Adrenal gland (tissue), 9 donors: ENCODE measurements at regions not wholly inside any gene's neighbourhood (a gene's known extent, or its start where the extent isn't known, plus 50 kb on each side); places are given as distances from the start of the nearest gene placed in this dataset.

Source experiments
- DNase-seq, 7 donors: peaks; one replicate each; pipeline ENCODE4 v3.0.0-alpha.2; 2019 to 2020
- H3K27ac ChIP-seq, 5 donors: fragments of 200-600 bp; sonication (generic) in 4 of 5; 1 replicate in 3 of 5; 2 replicates in 2 of 5; pipeline versions ENCODE4 v1.5.1 to v1.8.0; 2016 to 2020; ENCODE audit warnings: mild to moderate bottlenecking in 1 of 5
- H3K27me3 ChIP-seq: fragments of 200-600 bp; 2 replicates; pipeline ENCODE4 v1.8.0; 2021
- H3K36me3 ChIP-seq, 2 donors: fragments of 200-600 bp; replicated peaks in 1 of 2; 1 replicate in 1 of 2; 2 replicates in 1 of 2; pipeline versions ENCODE4 v1.5.1 to v1.8.0; 2018 to 2022
- H3K4me1 ChIP-seq, 2 donors: fragments of 200-600 bp; replicated peaks in 1 of 2; 1 replicate in 1 of 2; 2 replicates in 1 of 2; pipeline versions ENCODE4 v1.5.1 to v1.8.0; 2018 to 2021
- H3K4me3 ChIP-seq, 4 donors: fragments of 200-600 bp; sonication (generic) in 3 of 4; one replicate each; pipeline ENCODE4 v1.5.1; 2016 to 2018
- H3K9me3 ChIP-seq, 3 donors: fragments of 200-600 bp; sonication (generic) in 1 of 3; replicated peaks in 1 of 3; 1 replicate in 2 of 3; 2 replicates in 1 of 3; pipeline versions ENCODE4 v1.5.1 to v1.8.0; 2016 to 2021
- CTCF ChIP-seq, 6 experiments: fragments of 450-650 bp in 4 of 6; fragments of 200-600 bp in 2 of 6; sonication (generic) in 1 of 6; IDR thresholded peaks; 1 replicate in 5 of 6; 2 replicates in 1 of 6; pipeline versions ENCODE4 v1.5.1 to v1.8.0; 2016 to 2021; ENCODE audit warnings: antibody characterized with exemption in 6 of 6, mild to moderate bottlenecking in 2 of 6, moderate library complexity in 1 of 6
- POLR2A ChIP-seq, 2 donors: fragments of 450-650 bp; IDR thresholded peaks; one replicate each; pipeline ENCODE4 v1.6.1; 2017; ENCODE audit warnings: antibody characterized with exemption in 2 of 2, mild to moderate bottlenecking in 2 of 2, moderate library complexity in 1 of 2
- WGBS, 4 donors: extraction: QIAGEN DNeasy Blood & Tissue Kit in 2 of 4; methylation state at CpG; one replicate each; pipeline versions ENCODE4 v1.1.5 to v1.1.7; 2013 to 2017; 5-methylcytosine and 5-hydroxymethylcytosine counted together
- intact Hi-C, 2 donors: fragments of 100-400 bp; cut with DNase I; formaldehyde crosslinking; loops; one replicate each; pipeline versions ENCODE4 v1.14.1 to v1.15.0; 2022 to 2023
- donor health status: healthy with polysubstance abuse.
- donor health status: Bipolar disorder and iron deficiency.
- donor health status: DM: yes; HTN: yes; CAD: no.
- donor health status: DM: no; HTN: no; CAD: no.
- donor health status: DM: no; HTN: no; CAD: no.

GRCh38 chr5:3268760-3269330 is 326.8 kb upstream of the IRX1 start:
- Histone ChIP-seq H3K9me3 (no peaks in the 10 kb centered on the region), H3K27me3 (no peaks in the 10 kb centered on the region), H3K4me3 (no peak overlapping the region), H3K36me3 (no peaks in the 10 kb centered on the region), H3K27ac (no peak overlapping the region), H3K4me1 (no peaks in the 10 kb centered on the region)
- DNase-seq, result no peak
- TF ChIP-seq CTCF (IDR thresholded peaks at IDR 0.05) (no peak), POLR2A (IDR thresholded peaks at IDR 0.05) (no peak)
- intact Hi-C loops, result no loop called here
- 56 to 81% (median 67%) methylated on average over 7 to 9 of the region's 9 CpGs for WGBS, 4 donors

GRCh38 chr5:3266861-3267260 is 328.8 kb upstream of the IRX1 start:
- no peak overlapping the region for H3K4me3 ChIP-seq
- no peak for DNase-seq
- no peaks in the 10 kb centered on the region for H3K27me3 ChIP-seq
- intact Hi-C loops, result no loop called here
- H3K36me3 ChIP-seq, result no peaks in the 10 kb centered on the region
- no peaks in the 10 kb centered on the region for H3K9me3 ChIP-seq
- WGBS, 4 donors, result 79 to 92% (median 91%) methylated on average over 2 to 5 of the region's 5 CpGs
- no peak for TF ChIP-seq CTCF (IDR thresholded peaks at IDR 0.05)
- no peaks in the 10 kb centered on the region for H3K4me1 ChIP-seq
- H3K27ac ChIP-seq, result no peak overlapping the region

GRCh38 chr5:3265936-3266335 is 329.7 kb upstream of the IRX1 start:
- H3K4me3 ChIP-seq, result no peak overlapping the region
- TF ChIP-seq CTCF (IDR thresholded peaks at IDR 0.05) (no peak), POLR2A (IDR thresholded peaks at IDR 0.05) (no peak)
- no peaks in the 10 kb centered on the region for H3K36me3 ChIP-seq
- H3K4me1 ChIP-seq, result no peaks in the 10 kb centered on the region
- intact Hi-C loops, result no loop called here
- WGBS, 4 donors, result 71 to 78% (median 75%) methylated on average over 5 to 6 of the region's 6 CpGs
- H3K9me3 ChIP-seq, result no peaks in the 10 kb centered on the region
- no peak for DNase-seq
- H3K27ac ChIP-seq, result no peak overlapping the region
- no peaks in the 10 kb centered on the region for H3K27me3 ChIP-seq

GRCh38 chr5:3265131-3265885 is 330.3 kb upstream of the IRX1 start:
- H3K4me3 ChIP-seq, result no peak overlapping the region
- H3K9me3 ChIP-seq, result no peaks in the 10 kb centered on the region
- H3K36me3 ChIP-seq, result no peaks in the 10 kb centered on the region
- intact Hi-C loops, result no loop called here
- no peak overlapping the region for H3K27ac ChIP-seq
- DNase-seq, result no peak
- no peaks in the 10 kb centered on the region for H3K4me1 ChIP-seq
- WGBS, 4 donors, result 60 to 67% (median 63%) methylated on average over 5 of the region's 5 CpGs
- no peak for TF ChIP-seq CTCF (IDR thresholded peaks at IDR 0.05)
- TF ChIP-seq POLR2A (IDR thresholded peaks at IDR 0.05), result no peak
- no peaks in the 10 kb centered on the region for H3K27me3 ChIP-seq
